ENCODE measurements at regions not wholly inside any gene's neighbourhood (a gene's known extent, or its start where the extent isn't known, plus 50 kb on each side); places are given as distances from the start of the nearest gene placed in this dataset.

DNA sequence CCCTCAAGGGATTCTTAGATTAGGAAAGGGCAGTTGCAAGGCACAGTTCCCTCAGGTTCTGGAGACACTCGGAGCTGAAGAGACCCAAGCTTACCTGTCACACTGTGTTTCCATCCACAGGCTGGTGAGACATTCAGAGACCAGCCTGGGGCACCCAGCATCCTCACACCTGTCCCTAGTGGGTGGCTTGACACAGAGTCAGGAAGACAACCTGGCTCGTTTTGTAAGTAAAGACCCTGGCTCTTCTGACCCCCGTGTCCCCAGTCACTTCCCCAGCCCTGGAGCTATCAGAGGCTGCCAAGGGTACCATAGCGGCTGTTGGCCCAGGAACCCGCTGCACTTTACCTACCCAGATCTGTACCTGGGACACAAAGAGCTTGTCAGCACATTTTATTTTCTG, 409.8 kb downstream of the MATN1 start (continued):
- TF ChIP-seq, protein P1, sequence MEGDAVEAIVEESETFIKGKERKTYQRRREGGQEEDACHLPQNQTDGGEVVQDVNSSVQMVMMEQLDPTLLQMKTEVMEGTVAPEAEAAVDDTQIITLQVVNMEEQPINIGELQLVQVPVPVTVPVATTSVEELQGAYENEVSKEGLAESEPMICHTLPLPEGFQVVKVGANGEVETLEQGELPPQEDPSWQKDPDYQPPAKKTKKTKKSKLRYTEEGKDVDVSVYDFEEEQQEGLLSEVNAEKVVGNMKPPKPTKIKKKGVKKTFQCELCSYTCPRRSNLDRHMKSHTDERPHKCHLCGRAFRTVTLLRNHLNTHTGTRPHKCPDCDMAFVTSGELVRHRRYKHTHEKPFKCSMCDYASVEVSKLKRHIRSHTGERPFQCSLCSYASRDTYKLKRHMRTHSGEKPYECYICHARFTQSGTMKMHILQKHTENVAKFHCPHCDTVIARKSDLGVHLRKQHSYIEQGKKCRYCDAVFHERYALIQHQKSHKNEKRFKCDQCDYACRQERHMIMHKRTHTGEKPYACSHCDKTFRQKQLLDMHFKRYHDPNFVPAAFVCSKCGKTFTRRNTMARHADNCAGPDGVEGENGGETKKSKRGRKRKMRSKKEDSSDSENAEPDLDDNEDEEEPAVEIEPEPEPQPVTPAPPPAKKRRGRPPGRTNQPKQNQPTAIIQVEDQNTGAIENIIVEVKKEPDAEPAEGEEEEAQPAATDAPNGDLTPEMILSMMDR (IDR thresholded peaks at IDR 0.05 in 2 of 3, conservative IDR thresholded peaks at IDR 0.05 in 1 of 3; ENCODE audit: borderline replicate concordance in 1 of 3, insufficient read depth in 1 of 3, low read depth in 2 of 3, low read length in 2 of 3), result no peak
- TF ChIP-seq EZH2phosphoT487 (IDR thresholded peaks at IDR 0.05; ENCODE audit: borderline replicate concordance), result no peak
- no peak for TF ChIP-seq POLR2A (IDR thresholded peaks at IDR 0.05; ENCODE audit: borderline replicate concordance, extremely low read depth, insufficient read depth, insufficient read length)
- no peak for TF ChIP-seq JUND (IDR thresholded peaks at IDR 0.05)
- TF ChIP-seq, protein P2, sequence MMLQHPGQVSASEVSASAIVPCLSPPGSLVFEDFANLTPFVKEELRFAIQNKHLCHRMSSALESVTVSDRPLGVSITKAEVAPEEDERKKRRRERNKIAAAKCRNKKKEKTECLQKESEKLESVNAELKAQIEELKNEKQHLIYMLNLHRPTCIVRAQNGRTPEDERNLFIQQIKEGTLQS (IDR thresholded peaks at IDR 0.05), result no peak
- TF ChIP-seq RAD21 (IDR thresholded peaks at IDR 0.05; ENCODE audit: low read depth), result no peak
- TF ChIP-seq YY1 (IDR thresholded peaks at IDR 0.05; ENCODE audit: extremely low read depth, insufficient replicate concordance, low read depth, low read length), result no peak
- no peak for TF ChIP-seq ZNF274 (IDR thresholded peaks at IDR 0.05; ENCODE audit: low read depth, low read length)
- TF ChIP-seq EZH2 (IDR thresholded peaks at IDR 0.05), result no peak

DNA sequence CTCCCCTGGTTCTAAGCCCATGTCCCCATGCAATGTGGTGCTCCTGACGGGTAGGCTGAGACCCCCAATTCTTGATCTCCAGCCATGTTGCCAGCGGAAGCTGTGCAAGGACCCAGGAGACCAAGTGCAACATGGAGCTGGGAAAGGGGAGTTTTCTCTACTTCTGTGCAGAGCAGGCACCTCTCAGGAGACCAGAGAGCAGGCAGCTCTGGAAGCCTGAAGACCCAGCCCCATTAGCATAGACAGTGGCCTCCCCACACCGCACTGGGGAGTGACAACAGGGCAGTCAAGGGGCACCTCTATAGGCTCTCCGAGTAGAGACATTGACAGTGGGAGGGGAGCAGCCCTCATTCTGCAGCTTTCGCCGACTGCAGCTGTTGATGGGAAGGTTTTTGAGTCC, 410.2 kb downstream of the MATN1 start:
- Histone ChIP-seq H3K4me3 (replicated peaks in 1 of 2; ENCODE audit: low read depth in 1 of 2, low read length in 2 of 2) (no peak overlapping the region), H3K27ac (ENCODE audit: low read depth, low read length) (no peak overlapping the region), H3K9me3 (ENCODE audit: control insufficient read depth in 1 of 2, insufficient read depth in 1 of 2, low read depth in 1 of 2, low read length in 2 of 2) (no peaks in the 10 kb centered on the region), H3K4me2 (ENCODE audit: low read length) (no peak overlapping the region), H2AFZ (ENCODE audit: low read depth, low read length, poor library complexity, severe bottlenecking) (no peak overlapping the region), H3K79me2 (ENCODE audit: insufficient read depth, low read length) (no peaks in the 10 kb centered on the region), H3K36me3 (ENCODE audit: control insufficient read depth in 1 of 2, insufficient read depth in 2 of 2, low read length in 2 of 2) (no peaks in the 10 kb centered on the region; a peak in 1 of 4 replicates), H3K27me3 (ENCODE audit: insufficient read depth, low read length) (peaks cover 39% of the 10 kb centered on the region), H4K20me1 (ENCODE audit: insufficient read depth) (no peaks in the 10 kb centered on the region), H3K4me1 (ENCODE audit: control insufficient read depth in 1 of 2, insufficient read depth in 2 of 2, low read length in 2 of 2) (no peaks in the 10 kb centered on the region), H3K9me2 (ENCODE audit: insufficient read depth) (no peaks in the 10 kb centered on the region), H3K9ac (ENCODE audit: low read length) (no peak overlapping the region)
- ATAC-seq (no peak), DNase-seq (ENCODE audit: low read depth, low spot score) (no peak)
- ChIA-PET CTCF (interaction anchor here (1.4 kb wide), 1 partner anchor 67 kb away, joined by 3 read pairs; no protein-coding TSS in a partner anchor), POLR2A (no interaction called here), RAD21 (ENCODE audit: low non-redundant PET in 1 of 2, low total read pairs in 2 of 2, uncharacterized antibody in 2 of 2, unreplicated experiment in 2 of 2) (no interaction called here)
- no TSS peak for BruUV-seq (replicated peaks)
- no peak for TF ChIP-seq ELF1 (IDR thresholded peaks at IDR 0.05; ENCODE audit: borderline replicate concordance, low read depth)
- intact Hi-C loops (cut with micrococcal nuclease), result no loop called here

Data from HCT116 (cell line).